Pancreas (tissue), 10 donors: ENCODE measurements at regions not wholly inside any gene's neighbourhood (a gene's known extent, or its start where the extent isn't known, plus 50 kb on each side); places are given as distances from the start of the nearest gene placed in this dataset.

Experiments
- ATAC-seq, 4 donors: fragments of 200-7000 bp; cut with Tn5 transposase; one replicate each; pipeline versions ENCODE4 v1.8.0 to v1.9.1; 2020; ENCODE audit warnings: mild to moderate bottlenecking in 4 of 4, moderate library complexity in 4 of 4
- DNase-seq, 6 donors: peaks; one replicate each; pipeline ENCODE4 v3.0.0-alpha.2; 2020
- FAIRE-seq: peaks from 2 replicates; lab custom pipeline; 2012; peaks lifted over from hg19 to GRCh38; lab: Jason Lieb, UNC
- H3K27ac ChIP-seq, 4 donors: fragments of 200-600 bp; sonication (generic); 1 replicate in 3 of 4; 2 replicates in 1 of 4; pipeline versions ENCODE4 v1.5.0 to v1.8.0; 2020
- H3K27me3 ChIP-seq, 4 donors: fragments of 200-600 bp; one replicate each; pipeline ENCODE4 v1.8.0; 2021
- H3K36me3 ChIP-seq, 3 donors: fragments of 200-600 bp; sonication (generic) in 1 of 3; one replicate each; pipeline versions ENCODE4 v1.5.0 to v1.8.0; 2020 to 2021
- H3K4me1 ChIP-seq, 3 donors: fragments of 200-600 bp; one replicate each; pipeline ENCODE4 v1.8.0; 2021
- H3K4me3 ChIP-seq, 4 donors: fragments of 200-600 bp; sonication (generic) in 2 of 4; one replicate each; pipeline versions ENCODE4 v1.5.0 to v1.8.0; 2020 to 2021
- H3K9me3 ChIP-seq, 4 donors: fragments of 200-600 bp; one replicate each; pipeline ENCODE4 v1.8.0; 2021
- CTCF ChIP-seq, 4 donors: fragments of 200-600 bp; sonication (generic) in 3 of 4; IDR thresholded peaks; one replicate each; pipeline versions ENCODE4 v1.5.0 to v1.8.0; 2021; ENCODE audit warnings: antibody characterized with exemption in 4 of 4
- WGBS, 2 donors: extraction: QIAGEN DNeasy Blood & Tissue Kit; methylation state at CpG; one replicate each; pipeline ENCODE4 v1.1.7; 2013; 5-methylcytosine and 5-hydroxymethylcytosine counted together
- intact Hi-C, 3 donors: fragments of 100-400 bp; cut with DNase I; formaldehyde crosslinking; loops; one replicate each; pipeline versions ENCODE4 v1.11.1 to v1.14.2; 2022
- donor health status: healthy with polysubstance abuse.
- donor health status: DM: no; HTN: no; CAD: no; lungs with moderate emphysema.
- donor health status: DM: no; HTN: no; CAD: no.
- donor health status: control.
- donor health status: control.
- donor health status: Bipolar disorder and iron deficiency.
- donor health status: DM: yes; HTN: yes; CAD: no.
- donor health status: DM: no; HTN: no; CAD: no.
- donor health status: DM: no; HTN: no; CAD: no.
- donor health status: DM: yes; HTN: yes; CAD: no.

DNA sequence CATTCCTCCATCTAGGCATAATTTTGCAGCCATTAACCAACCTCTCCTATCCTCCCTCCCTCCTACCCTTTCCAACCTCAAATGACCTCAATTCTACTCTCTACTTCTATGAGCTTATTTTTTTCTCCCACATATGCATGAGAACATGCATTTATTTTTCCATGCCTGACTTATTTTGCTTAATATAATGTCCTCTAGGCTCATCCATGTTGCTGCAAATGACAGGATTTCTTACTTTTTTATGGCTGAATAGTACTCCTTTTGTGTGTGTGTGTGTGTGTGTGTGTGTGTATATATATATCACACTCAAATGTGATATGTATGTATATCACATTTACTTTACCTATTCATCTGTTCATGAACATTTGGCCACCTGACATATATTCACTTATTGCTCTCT, 339.4 kb downstream of the SIPA1L2 start:
- ATAC-seq (no peak), DNase-seq (no peak), FAIRE-seq (no peak)
- TF ChIP-seq CTCF (IDR thresholded peaks at IDR 0.05): no peak
- intact Hi-C loops: no loop called here
- Histone ChIP-seq H3K27me3 (no peaks in the 10 kb centered on the region), H3K36me3 (no peaks in the 10 kb centered on the region), H3K27ac (no peak overlapping the region), H3K4me1 (no peaks in the 10 kb centered on the region), H3K9me3 (no peaks in the 10 kb centered on the region), H3K4me3 (no peak overlapping the region)

DNA sequence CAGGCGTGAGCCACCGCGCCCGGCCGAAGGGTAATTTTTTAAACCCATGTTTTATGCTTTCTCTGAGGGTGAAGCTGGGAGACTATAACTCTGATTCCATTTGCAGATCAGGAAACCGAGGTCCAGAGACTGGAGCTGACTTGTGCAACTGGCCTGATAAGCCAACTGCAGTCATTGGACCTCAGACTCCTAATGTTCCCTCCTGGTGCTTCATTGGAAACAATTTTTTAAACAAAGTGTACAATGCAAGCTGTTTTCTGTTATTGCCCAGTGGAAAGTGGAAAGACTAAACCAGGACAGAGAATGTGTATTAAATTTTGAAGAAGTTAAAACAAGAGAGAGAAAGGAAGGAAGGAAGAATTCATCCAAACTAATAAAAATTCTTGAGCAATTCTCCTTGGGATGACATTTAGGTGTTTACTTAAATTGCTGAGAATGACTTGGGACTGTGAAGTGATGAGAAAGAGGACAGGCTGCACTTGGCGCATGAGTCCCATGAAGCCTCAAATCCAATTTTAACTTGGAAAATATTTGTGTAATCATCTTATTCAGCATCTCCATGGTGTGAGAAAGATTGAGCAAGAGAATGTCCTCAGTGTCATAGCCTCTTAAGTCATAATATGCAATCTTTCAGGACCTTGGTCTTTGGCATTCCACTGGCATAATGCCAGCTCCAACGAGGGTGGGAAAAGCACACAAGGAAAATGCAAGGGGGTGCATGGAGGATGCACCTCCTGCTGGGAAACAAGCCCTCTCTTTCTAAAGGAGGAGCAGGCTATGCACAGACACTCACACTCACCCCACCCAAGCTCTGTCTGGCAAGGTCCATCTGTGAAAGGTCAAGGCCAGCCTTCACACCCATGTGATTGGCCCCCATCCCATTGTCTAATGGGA, 342.0 kb downstream of the SIPA1L2 start:
- no peak for TF ChIP-seq CTCF (IDR thresholded peaks at IDR 0.05)
- DNase-seq (no peak), FAIRE-seq (no peak), ATAC-seq (peak in 1 of 4 donors; percentile 44)
- Histone ChIP-seq H3K9me3 (no peaks in the 10 kb centered on the region), H3K4me1 (no peaks in the 10 kb centered on the region), H3K27me3 (no peaks in the 10 kb centered on the region), H3K36me3 (no peaks in the 10 kb centered on the region), H3K27ac (no peak overlapping the region), H3K4me3 (no peak overlapping the region)
- WGBS, 2 donors: 41 to 68% methylated on average over 5 to 7 of the region's 8 CpGs
- intact Hi-C loops: no loop called here

DNA sequence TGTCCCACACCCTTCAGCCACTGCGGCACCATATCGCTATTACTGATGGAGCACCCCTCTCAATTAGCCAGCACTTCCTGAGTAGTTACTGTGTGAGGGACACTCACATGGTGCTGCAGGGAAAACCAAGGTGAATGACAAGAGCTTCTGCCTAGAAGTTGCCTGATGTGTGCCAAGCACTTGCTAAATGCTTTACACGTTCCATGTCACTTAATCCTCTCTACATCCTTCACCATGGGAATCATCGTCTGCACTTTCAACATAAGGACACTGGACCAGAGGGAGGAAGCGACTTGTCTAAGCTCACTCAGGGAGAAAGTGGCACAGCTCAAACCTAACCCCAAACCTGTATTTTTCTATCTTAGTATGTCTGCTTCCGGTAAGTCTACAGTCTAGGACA, 344.8 kb downstream of the SIPA1L2 start:
- Histone ChIP-seq H3K4me1 (no peaks in the 10 kb centered on the region), H3K9me3 (no peaks in the 10 kb centered on the region), H3K4me3 (no peak overlapping the region), H3K36me3 (no peaks in the 10 kb centered on the region), H3K27ac (no peak overlapping the region), H3K27me3 (no peaks in the 10 kb centered on the region)
- intact Hi-C loops: no loop called here
- FAIRE-seq (no peak), ATAC-seq (no peak), DNase-seq (no peak)
- no peak for TF ChIP-seq CTCF (IDR thresholded peaks at IDR 0.05)
- 83 to 91% methylated on average over 6 of the region's 6 CpGs for WGBS, 2 donors

DNA sequence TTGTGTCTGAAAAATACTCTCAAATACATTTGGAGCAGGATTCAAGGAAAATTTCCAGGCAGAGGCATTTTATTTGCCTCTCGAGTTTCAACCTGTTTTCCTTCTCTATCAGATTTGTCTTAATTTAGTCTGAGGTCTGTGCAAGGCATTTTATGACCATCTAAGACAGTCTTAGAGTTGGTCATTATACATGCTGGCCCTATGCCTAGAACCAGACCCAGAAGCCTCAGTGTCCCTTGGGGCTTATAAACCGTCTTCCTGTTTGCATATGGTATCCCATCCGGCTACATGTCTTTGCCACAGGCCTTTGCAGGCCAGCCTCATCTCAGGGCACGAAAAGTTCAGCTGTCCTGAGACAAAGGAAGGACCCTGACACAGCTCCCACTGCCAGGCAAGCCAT, 346.1 kb downstream of the SIPA1L2 start:
- 71 to 80% methylated on average over 4 of the region's 4 CpGs for WGBS, 2 donors
- no peak for DNase-seq
- ATAC-seq: no peak
- Histone ChIP-seq H3K36me3 (no peaks in the 10 kb centered on the region), H3K4me1 (no peaks in the 10 kb centered on the region), H3K27ac (no peak overlapping the region), H3K27me3 (no peaks in the 10 kb centered on the region), H3K9me3 (no peaks in the 10 kb centered on the region), H3K4me3 (no peak overlapping the region)
- intact Hi-C loops: no loop called here
- FAIRE-seq: no peak
- TF ChIP-seq CTCF (IDR thresholded peaks at IDR 0.05): no peak

DNA sequence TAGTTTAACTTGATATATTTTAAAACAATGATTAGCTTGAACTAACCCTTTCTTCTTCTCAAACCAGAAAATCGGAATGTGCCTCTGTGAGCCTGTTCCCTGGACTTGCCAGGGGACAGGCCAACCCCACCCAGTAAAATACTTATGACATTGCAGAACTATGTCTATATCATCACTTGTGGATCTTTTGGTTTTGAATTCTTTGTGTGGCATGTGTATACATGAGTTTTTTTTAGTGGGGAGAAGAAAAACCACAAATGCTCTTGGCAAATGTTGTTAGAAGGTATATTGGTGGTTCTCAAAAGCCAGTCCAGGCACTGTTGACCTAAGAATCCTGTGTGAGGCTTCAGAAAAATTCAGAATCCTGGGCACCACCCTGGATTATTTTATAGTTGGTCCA, 347.4 kb downstream of the SIPA1L2 start:
- FAIRE-seq (no peak), ATAC-seq (no peak), DNase-seq (no peak)
- Histone ChIP-seq H3K4me1 (no peaks in the 10 kb centered on the region), H3K9me3 (no peaks in the 10 kb centered on the region), H3K4me3 (no peak overlapping the region), H3K36me3 (no peaks in the 10 kb centered on the region), H3K27me3 (no peaks in the 10 kb centered on the region), H3K27ac (no peak overlapping the region)
- TF ChIP-seq CTCF (IDR thresholded peaks at IDR 0.05): no peak
- intact Hi-C loops: no loop called here
- WGBS, 2 donors: 64 to 89% methylated on average over 1 of the region's 1 CpG
